Esophagus squamous epithelium (tissue), 5 donors: ENCODE measurements at regions not wholly inside any gene's neighbourhood (a gene's known extent, or its start where the extent isn't known, plus 50 kb on each side); places are given as distances from the start of the nearest gene placed in this dataset.

Experiments
- DNase-seq: peaks from one replicate; lab custom pipeline; 2025; lab: John Stamatoyannopoulos, UW
- H3K27ac ChIP-seq, 4 donors: fragments of 200-600 bp; sonication (generic); one replicate each; pipeline ENCODE4 v1.5.1; 2016 to 2019; ENCODE audit warnings: mild to moderate bottlenecking in 1 of 4
- H3K27me3 ChIP-seq, 4 donors: fragments of 200-600 bp; sonication (generic); 1 replicate in 3 of 4; 2 replicates in 1 of 4; pipeline versions ENCODE4 v1.5.1 to v1.6.0; 2017 to 2021; ENCODE audit warnings: antibody characterized with exemption in 1 of 4
- H3K36me3 ChIP-seq, 3 donors: fragments of 200-600 bp; sonication (generic); one replicate each; pipeline ENCODE4 v1.5.1; 2016 to 2019
- H3K4me1 ChIP-seq, 3 donors: fragments of 200-600 bp; sonication (generic); one replicate each; pipeline ENCODE4 v1.5.1; 2017 to 2019
- H3K4me3 ChIP-seq, 4 donors: fragments of 200-600 bp; sonication (generic); 1 replicate in 3 of 4; 2 replicates in 1 of 4; pipeline ENCODE4 v1.5.1; 2016 to 2019; ENCODE audit warnings: mild to moderate bottlenecking in 2 of 4, moderate library complexity in 1 of 4
- H3K9me3 ChIP-seq, 3 donors: fragments of 200-600 bp; sonication (generic); one replicate each; pipeline ENCODE4 v1.5.1; 2016 to 2019
- CTCF ChIP-seq, 6 experiments: fragments of 450-650 bp in 4 of 6; fragments of 200-600 bp in 2 of 6; sonication (generic) in 2 of 6; IDR thresholded peaks; one replicate each; pipeline ENCODE4 v1.5.1; 2016 to 2019; ENCODE audit warnings: antibody characterized with exemption in 6 of 6, mild to moderate bottlenecking in 4 of 6, moderate library complexity in 4 of 6
- POLR2A ChIP-seq, 4 donors: fragments of 450-650 bp; IDR thresholded peaks; one replicate each; pipeline ENCODE4 v1.6.1; 2017; ENCODE audit warnings: antibody characterized with exemption in 4 of 4, mild to moderate bottlenecking in 4 of 4, moderate library complexity in 3 of 4
- WGBS, 2 donors: methylation state at CpG; one replicate each; pipeline ENCODE4 v1.1.5; 2018; 5-methylcytosine and 5-hydroxymethylcytosine counted together
- intact Hi-C: fragments of 100-400 bp; cut with DNase I; formaldehyde crosslinking; loops from one replicate; pipeline ENCODE4 v1.15.0; 2022
- donor health status: DM: yes; HTN: yes; CAD: no.

- intact Hi-C loops = no loop called here
- no peak for TF ChIP-seq POLR2A (IDR thresholded peaks at IDR 0.05)
- no peak for TF ChIP-seq CTCF (IDR thresholded peaks at IDR 0.05)
- DNase-seq = no peak
These were observed 464.5 kb downstream of the ARL4A start for GRCh38 chr7:13151978-13152377.

GRCh38 chr7:13152755-13153154, 465.3 kb downstream of the ARL4A start:
- Histone ChIP-seq H3K4me1 (no peaks in the 10 kb centered on the region), H3K27me3 (peaks cover 0 to 2% (median 0%) of the 10 kb centered on the region in 4 donors), H3K4me3 (no peak overlapping the region), H3K9me3 (no peaks in the 10 kb centered on the region), H3K27ac (no peak overlapping the region), H3K36me3 (no peaks in the 10 kb centered on the region)
- TF ChIP-seq POLR2A (IDR thresholded peaks at IDR 0.05) (no peak), CTCF (IDR thresholded peaks at IDR 0.05) (no peak)
- intact Hi-C loops = no loop called here
- no peak for DNase-seq

More at GRCh38 chr7:13151978-13152377, 464.5 kb downstream of the ARL4A start:
- H3K27me3 ChIP-seq = peaks cover 0 to 2% (median 0%) of the 10 kb centered on the region in 4 donors
- no peaks in the 10 kb centered on the region for H3K36me3 ChIP-seq
- no peak overlapping the region for H3K27ac ChIP-seq
- no peak overlapping the region for H3K4me3 ChIP-seq
- WGBS, 2 donors = 45 to 82% methylated on average over 1 of the region's 1 CpG
- H3K9me3 ChIP-seq = no peaks in the 10 kb centered on the region
- H3K4me1 ChIP-seq = no peaks in the 10 kb centered on the region

- intact Hi-C loops = no loop called here
- Histone ChIP-seq H3K4me1 (no peaks in the 10 kb centered on the region), H3K27ac (no peak overlapping the region), H3K9me3 (no peaks in the 10 kb centered on the region), H3K27me3 (peaks cover 0 to 2% (median 0%) of the 10 kb centered on the region in 4 donors), H3K4me3 (no peak overlapping the region), H3K36me3 (no peaks in the 10 kb centered on the region)
- no peak for DNase-seq
- TF ChIP-seq POLR2A (IDR thresholded peaks at IDR 0.05) (no peak), CTCF (IDR thresholded peaks at IDR 0.05) (no peak)
- WGBS, 2 donors = 59 to 70% methylated on average over 2 of the region's 2 CpGs
These were observed 465.8 kb downstream of the ARL4A start for GRCh38 chr7:13153266-13153665.

- H3K4me1 ChIP-seq = no peaks in the 10 kb centered on the region
- H3K9me3 ChIP-seq = no peaks in the 10 kb centered on the region
- intact Hi-C loops = no loop called here
- no peak overlapping the region for H3K4me3 ChIP-seq
- H3K27me3 ChIP-seq = peaks cover 0 to 2% (median 0%) of the 10 kb centered on the region in 4 donors
- H3K27ac ChIP-seq = no peak overlapping the region
- no peak for TF ChIP-seq POLR2A (IDR thresholded peaks at IDR 0.05)
- no peak for TF ChIP-seq CTCF (IDR thresholded peaks at IDR 0.05)
- no peak for DNase-seq
- H3K36me3 ChIP-seq = no peaks in the 10 kb centered on the region
These were observed 466.3 kb downstream of the ARL4A start for GRCh38 chr7:13153742-13154141.

- no peak for DNase-seq
- intact Hi-C loops = no loop called here
- Histone ChIP-seq H3K4me1 (no peaks in the 10 kb centered on the region), H3K36me3 (no peaks in the 10 kb centered on the region), H3K4me3 (no peak overlapping the region), H3K27me3 (peaks cover 0 to 2% (median 0%) of the 10 kb centered on the region in 4 donors), H3K9me3 (no peaks in the 10 kb centered on the region), H3K27ac (no peak overlapping the region)
- 50 to 71% methylated on average over 1 of the region's 1 CpG for whole genome bisulfite sequencing, 2 donors
- TF ChIP-seq CTCF (IDR thresholded peaks at IDR 0.05) = no peak
- TF ChIP-seq POLR2A (IDR thresholded peaks at IDR 0.05) = no peak
These were observed 467.8 kb downstream of the ARL4A start for GRCh38 chr7:13155188-13155587.
